ENCODE measurements at regions not wholly inside any gene's neighbourhood (a gene's known extent, or its start where the extent isn't known, plus 50 kb on each side); places are given as distances from the start of the nearest gene placed in this dataset.

DNA sequence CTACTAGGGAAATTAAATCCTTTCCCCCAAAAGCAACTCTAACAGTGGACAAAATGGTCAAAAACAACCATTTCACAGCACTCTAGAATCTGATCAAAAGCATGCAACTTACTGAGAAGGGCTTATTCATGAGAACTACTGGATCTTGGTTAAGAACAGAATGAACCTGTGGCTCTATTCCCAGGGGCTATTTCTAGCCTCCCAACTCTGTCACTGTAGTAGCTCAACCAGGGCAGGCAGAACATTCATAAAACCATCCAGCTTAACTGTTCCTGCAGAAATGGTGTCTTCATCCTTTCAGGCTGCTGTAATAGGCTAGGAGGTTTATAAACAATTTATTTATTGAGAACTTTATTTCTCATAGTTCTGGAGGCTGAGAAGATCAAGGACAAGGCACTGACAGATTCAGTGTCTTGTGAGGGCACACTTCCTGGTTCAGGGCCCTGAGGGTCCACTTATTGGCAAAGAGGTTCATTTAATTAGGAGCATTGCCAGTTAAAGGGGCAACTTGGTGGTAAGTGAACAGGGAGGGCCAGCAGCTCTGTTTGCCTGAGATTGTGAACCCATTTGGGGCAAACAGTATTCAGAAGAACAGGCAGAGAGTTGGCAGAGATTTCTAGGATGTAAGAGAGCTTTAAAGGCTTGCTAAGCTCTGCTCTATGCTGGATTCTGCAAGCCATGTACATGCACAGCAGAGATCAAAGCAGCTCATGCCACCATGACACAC, 238.5 kb upstream of the FBXL7 start:
- TF ChIP-seq, protein P1, sequence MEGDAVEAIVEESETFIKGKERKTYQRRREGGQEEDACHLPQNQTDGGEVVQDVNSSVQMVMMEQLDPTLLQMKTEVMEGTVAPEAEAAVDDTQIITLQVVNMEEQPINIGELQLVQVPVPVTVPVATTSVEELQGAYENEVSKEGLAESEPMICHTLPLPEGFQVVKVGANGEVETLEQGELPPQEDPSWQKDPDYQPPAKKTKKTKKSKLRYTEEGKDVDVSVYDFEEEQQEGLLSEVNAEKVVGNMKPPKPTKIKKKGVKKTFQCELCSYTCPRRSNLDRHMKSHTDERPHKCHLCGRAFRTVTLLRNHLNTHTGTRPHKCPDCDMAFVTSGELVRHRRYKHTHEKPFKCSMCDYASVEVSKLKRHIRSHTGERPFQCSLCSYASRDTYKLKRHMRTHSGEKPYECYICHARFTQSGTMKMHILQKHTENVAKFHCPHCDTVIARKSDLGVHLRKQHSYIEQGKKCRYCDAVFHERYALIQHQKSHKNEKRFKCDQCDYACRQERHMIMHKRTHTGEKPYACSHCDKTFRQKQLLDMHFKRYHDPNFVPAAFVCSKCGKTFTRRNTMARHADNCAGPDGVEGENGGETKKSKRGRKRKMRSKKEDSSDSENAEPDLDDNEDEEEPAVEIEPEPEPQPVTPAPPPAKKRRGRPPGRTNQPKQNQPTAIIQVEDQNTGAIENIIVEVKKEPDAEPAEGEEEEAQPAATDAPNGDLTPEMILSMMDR (IDR thresholded peaks at IDR 0.05) = no peak
- TF ChIP-seq EZH2 (IDR thresholded peaks at IDR 0.05; ENCODE audit: borderline replicate concordance, insufficient read depth, low read depth, low read length, poor library complexity, severe bottlenecking) = no peak

Data from B cell (primary cell).